MM.1S (cell line): ENCODE measurements at regions not wholly inside any gene's neighbourhood (a gene's known extent, or its start where the extent isn't known, plus 50 kb on each side); places are given as distances from the start of the nearest gene placed in this dataset.

ENCODE experiments used
- CTCF ChIP-seq: fragments of 300-600 bp; sonication (generic); IDR thresholded peaks from 2 replicates; pipeline ENCODE4 v1.5.1; 2016; ENCODE audit warnings: antibody characterized with exemption, low read length, mixed read lengths
- EZH2 ChIP-seq: fragments of 300-600 bp; sonication (generic); optimal IDR thresholded peaks from 2 replicates; pipeline ENCODE3; 2017; ENCODE audit warnings: low read depth, mild to moderate bottlenecking, antibody characterized with exemption, low read length, mixed read lengths

GRCh38 chr3:65284961-65285360 is 597.2 kb upstream of the ADAMTS9 start:
- TF ChIP-seq EZH2 (no peak), CTCF (no peak)
